ENCODE measurements at regions not wholly inside any gene's neighbourhood (a gene's known extent, or its start where the extent isn't known, plus 50 kb on each side); places are given as distances from the start of the nearest gene placed in this dataset.

GRCh38 chr6:95413789-95414188 is 163.5 kb upstream of the MANEA start:
- TF ChIP-seq, protein P1, sequence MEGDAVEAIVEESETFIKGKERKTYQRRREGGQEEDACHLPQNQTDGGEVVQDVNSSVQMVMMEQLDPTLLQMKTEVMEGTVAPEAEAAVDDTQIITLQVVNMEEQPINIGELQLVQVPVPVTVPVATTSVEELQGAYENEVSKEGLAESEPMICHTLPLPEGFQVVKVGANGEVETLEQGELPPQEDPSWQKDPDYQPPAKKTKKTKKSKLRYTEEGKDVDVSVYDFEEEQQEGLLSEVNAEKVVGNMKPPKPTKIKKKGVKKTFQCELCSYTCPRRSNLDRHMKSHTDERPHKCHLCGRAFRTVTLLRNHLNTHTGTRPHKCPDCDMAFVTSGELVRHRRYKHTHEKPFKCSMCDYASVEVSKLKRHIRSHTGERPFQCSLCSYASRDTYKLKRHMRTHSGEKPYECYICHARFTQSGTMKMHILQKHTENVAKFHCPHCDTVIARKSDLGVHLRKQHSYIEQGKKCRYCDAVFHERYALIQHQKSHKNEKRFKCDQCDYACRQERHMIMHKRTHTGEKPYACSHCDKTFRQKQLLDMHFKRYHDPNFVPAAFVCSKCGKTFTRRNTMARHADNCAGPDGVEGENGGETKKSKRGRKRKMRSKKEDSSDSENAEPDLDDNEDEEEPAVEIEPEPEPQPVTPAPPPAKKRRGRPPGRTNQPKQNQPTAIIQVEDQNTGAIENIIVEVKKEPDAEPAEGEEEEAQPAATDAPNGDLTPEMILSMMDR (IDR thresholded peaks at IDR 0.05 in 8 of 11, conservative IDR thresholded peaks at IDR 0.05 in 3 of 11) = no peak
- TF ChIP-seq POLR2A (IDR thresholded peaks at IDR 0.05) (no peak), POLR2AphosphoS5 (IDR thresholded peaks at IDR 0.05) (no peak)
